ENCODE measurements at regions not wholly inside any gene's neighbourhood (a gene's known extent, or its start where the extent isn't known, plus 50 kb on each side); places are given as distances from the start of the nearest gene placed in this dataset.

DNA sequence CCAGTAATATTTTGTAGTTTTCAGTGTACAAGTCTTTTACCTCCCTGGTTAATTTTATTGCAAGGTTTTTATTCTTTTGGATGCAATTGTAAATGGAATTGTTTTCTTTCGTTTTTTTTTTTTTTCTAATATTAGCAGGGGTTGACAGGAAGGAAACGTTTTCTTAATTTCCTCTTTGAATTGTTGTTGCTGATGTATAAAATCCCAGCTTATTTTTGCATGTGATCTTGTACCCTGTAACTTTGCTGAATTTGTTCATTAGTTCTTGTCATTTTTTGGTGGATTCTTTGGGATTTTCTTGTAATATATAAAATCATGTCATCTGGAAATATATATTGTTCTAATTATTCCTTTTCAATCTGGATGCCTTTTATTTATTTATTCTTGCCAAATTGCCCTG, 65.0 kb upstream of the ANKH start:
- ATAC-seq: no peak
- 28 to 80% methylated on average over 1 to 2 of the region's 2 CpGs for WGBS, 2 donors (ENCODE audit: low coverage in 1 of 2)
- no peak for TF ChIP-seq POLR2A (IDR thresholded peaks at IDR 0.05)
- TF ChIP-seq POLR2AphosphoS5 (IDR thresholded peaks at IDR 0.05): no peak
- no peak for TF ChIP-seq EP300 (IDR thresholded peaks at IDR 0.05)
- TF ChIP-seq, protein P1, sequence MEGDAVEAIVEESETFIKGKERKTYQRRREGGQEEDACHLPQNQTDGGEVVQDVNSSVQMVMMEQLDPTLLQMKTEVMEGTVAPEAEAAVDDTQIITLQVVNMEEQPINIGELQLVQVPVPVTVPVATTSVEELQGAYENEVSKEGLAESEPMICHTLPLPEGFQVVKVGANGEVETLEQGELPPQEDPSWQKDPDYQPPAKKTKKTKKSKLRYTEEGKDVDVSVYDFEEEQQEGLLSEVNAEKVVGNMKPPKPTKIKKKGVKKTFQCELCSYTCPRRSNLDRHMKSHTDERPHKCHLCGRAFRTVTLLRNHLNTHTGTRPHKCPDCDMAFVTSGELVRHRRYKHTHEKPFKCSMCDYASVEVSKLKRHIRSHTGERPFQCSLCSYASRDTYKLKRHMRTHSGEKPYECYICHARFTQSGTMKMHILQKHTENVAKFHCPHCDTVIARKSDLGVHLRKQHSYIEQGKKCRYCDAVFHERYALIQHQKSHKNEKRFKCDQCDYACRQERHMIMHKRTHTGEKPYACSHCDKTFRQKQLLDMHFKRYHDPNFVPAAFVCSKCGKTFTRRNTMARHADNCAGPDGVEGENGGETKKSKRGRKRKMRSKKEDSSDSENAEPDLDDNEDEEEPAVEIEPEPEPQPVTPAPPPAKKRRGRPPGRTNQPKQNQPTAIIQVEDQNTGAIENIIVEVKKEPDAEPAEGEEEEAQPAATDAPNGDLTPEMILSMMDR (IDR thresholded peaks at IDR 0.05): no peak
- no peaks in the 10 kb centered on the region for H3K9me3 ChIP-seq
- H3K27me3 ChIP-seq: peaks cover 12% of the 10 kb centered on the region
- H3K36me3 ChIP-seq: no peaks in the 10 kb centered on the region
- no peak overlapping the region for H3K4me3 ChIP-seq
- no peak overlapping the region for H3K27ac ChIP-seq
- no peaks in the 10 kb centered on the region for H3K4me1 ChIP-seq

DNA sequence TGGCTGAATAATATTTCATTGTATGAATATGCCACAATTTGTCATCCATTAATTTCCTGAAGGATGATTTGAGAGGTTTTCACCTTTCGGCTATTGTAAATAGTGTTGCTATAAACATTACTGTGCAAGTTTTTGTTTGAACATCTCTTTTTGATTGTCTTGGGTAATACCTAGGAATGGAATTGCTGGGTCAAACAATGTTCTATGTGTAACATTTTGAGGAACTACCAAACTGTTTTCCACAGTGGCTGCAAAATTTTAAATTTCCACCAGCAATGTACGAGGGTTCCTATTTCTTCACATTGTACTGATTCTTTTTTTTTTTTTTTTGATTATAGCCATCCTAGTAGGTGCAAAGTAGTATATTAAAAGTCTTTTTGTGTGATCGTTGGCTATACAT, 63.8 kb upstream of the ANKH start:
- Histone ChIP-seq H3K4me1 (no peaks in the 10 kb centered on the region), H3K36me3 (no peaks in the 10 kb centered on the region), H3K27me3 (peaks cover 12% of the 10 kb centered on the region), H3K27ac (no peak overlapping the region), H3K9me3 (no peaks in the 10 kb centered on the region), H3K4me3 (no peak overlapping the region)
- no peak for ATAC-seq
- TF ChIP-seq EP300 (IDR thresholded peaks at IDR 0.05) (no peak), POLR2AphosphoS5 (IDR thresholded peaks at IDR 0.05) (no peak), POLR2A (IDR thresholded peaks at IDR 0.05) (no peak)
- TF ChIP-seq, protein P1 (IDR thresholded peaks at IDR 0.05): no peak
- 82 to 83% methylated on average over 3 of the region's 3 CpGs for WGBS, 2 donors (ENCODE audit: low coverage in 1 of 2)

DNA sequence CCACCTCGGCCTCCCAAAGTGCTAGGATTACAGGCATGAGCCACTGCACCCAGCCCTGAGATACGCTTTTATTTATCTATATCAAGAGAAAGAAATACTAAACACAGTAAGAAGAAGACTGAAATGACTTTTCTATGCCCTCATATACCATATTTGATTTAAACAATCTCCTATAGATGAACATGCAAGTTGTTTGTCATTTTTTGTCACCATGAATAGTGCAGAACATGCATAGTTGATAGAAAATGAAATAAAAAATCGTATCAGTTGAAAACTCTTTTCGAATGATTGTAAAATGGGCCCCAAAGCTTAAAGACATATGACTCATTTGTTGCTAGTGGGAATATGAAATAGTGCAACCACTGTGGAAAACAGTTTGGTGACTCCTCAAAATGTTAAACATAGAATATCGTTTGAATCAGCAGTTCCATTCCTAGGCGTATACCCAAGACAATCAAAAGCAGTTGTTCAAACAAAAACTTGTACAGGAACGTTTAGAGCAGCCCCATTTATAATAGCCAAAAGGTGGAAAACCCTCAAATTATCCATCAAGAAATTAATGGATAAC, 61.4 kb upstream of the ANKH start:
- Histone ChIP-seq H3K4me3 (no peak overlapping the region), H3K27me3 (peaks cover 6% of the 10 kb centered on the region), H3K4me1 (no peaks in the 10 kb centered on the region), H3K9me3 (no peaks in the 10 kb centered on the region), H3K27ac (no peak overlapping the region), H3K36me3 (no peaks in the 10 kb centered on the region)
- WGBS, 2 donors (ENCODE audit: low coverage in 1 of 2): 60 to 77% methylated on average over 7 of the region's 7 CpGs
- TF ChIP-seq POLR2A (IDR thresholded peaks at IDR 0.05) (no peak), EP300 (IDR thresholded peaks at IDR 0.05) (no peak), POLR2AphosphoS5 (IDR thresholded peaks at IDR 0.05) (no peak)
- TF ChIP-seq, protein P1 (IDR thresholded peaks at IDR 0.05): no peak
- ATAC-seq: no peak

DNA sequence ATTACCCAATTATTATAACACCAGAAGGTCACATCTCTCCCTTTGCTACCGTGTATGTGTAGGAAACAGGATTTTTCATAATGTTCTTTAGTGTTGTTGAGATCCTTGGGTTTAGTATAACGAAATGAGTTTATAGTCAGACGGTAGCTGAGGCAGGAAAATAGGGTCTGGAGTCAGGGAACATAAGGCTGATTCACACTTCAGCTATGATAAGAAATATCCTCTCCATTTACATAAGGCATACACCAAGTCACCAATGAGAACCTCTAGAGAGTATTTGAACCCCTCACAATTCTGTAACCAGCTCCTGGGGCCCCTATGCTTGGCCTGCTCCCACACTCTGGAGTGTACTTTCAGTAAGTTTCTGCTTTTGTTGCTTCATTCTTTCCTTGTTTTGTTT, 58.9 kb upstream of the ANKH start:
- WGBS, 2 donors (ENCODE audit: low coverage in 1 of 2): 82 to 88% methylated on average over 3 of the region's 3 CpGs

More for the DNA sequence above, 58.9 kb upstream of the ANKH start:
- no peaks in the 10 kb centered on the region for H3K36me3 ChIP-seq
- no peak overlapping the region for H3K27ac ChIP-seq
- H3K27me3 ChIP-seq: no peaks in the 10 kb centered on the region
- H3K9me3 ChIP-seq: no peaks in the 10 kb centered on the region
- no peak overlapping the region for H3K4me3 ChIP-seq
- ATAC-seq: no peak
- no peaks in the 10 kb centered on the region for H3K4me1 ChIP-seq
- TF ChIP-seq EP300 (IDR thresholded peaks at IDR 0.05) (no peak), POLR2A (IDR thresholded peaks at IDR 0.05) (no peak)
- TF ChIP-seq, protein P1 (IDR thresholded peaks at IDR 0.05): no peak
